IgD-negative memory B cell (primary cell): ENCODE measurements at regions not wholly inside any gene's neighbourhood (a gene's known extent, or its start where the extent isn't known, plus 50 kb on each side); places are given as distances from the start of the nearest gene placed in this dataset.
"Not testable (repeated sequence)": the region's sequence is repeated elsewhere in the genome, so short reads cannot be mapped to it uniquely, and the experiment has no call there.

Experiments
- H3K27ac Mint-ChIP-seq, 3 donors: one replicate each; pipeline ENCODE4 v1.8.0; 2020 to 2022; ENCODE audit warnings: mild to moderate bottlenecking in 3 of 3, mixed read lengths in 3 of 3, moderate library complexity in 1 of 3
- H3K27me3 Mint-ChIP-seq: one replicate; pipeline ENCODE4 v1.8.0; 2021; ENCODE audit warnings: mixed read lengths
- H3K36me3 Mint-ChIP-seq: one replicate; pipeline ENCODE4 v1.8.0; 2020; ENCODE audit warnings: mild to moderate bottlenecking, mixed read lengths
- H3K4me1 Mint-ChIP-seq, 3 donors: one replicate each; pipeline ENCODE4 v1.8.0; 2020 to 2022; ENCODE audit warnings: mixed read lengths in 3 of 3, mild to moderate bottlenecking in 1 of 3
- H3K4me3 Mint-ChIP-seq, 4 donors: one replicate each; pipeline ENCODE4 v1.8.0; 2020 to 2022; ENCODE audit warnings: mild to moderate bottlenecking in 4 of 4, mixed read lengths in 4 of 4, moderate library complexity in 3 of 4
- H3K9me3 Mint-ChIP-seq, 3 donors: one replicate each; pipeline ENCODE4 v1.8.0; 2020 to 2021; ENCODE audit warnings: mixed read lengths in 3 of 3, mild to moderate bottlenecking in 1 of 3

GRCh38 chr18:29892960-29893558 lies 1149.5 kb downstream of the DSC3 start:
- no peaks in the 10 kb centered on the region for H3K27me3 Mint-ChIP-seq
- H3K4me1 Mint-ChIP-seq, result no peaks in the 10 kb centered on the region
- no peaks in the 10 kb centered on the region for H3K36me3 Mint-ChIP-seq
- no peak overlapping the region for H3K4me3 Mint-ChIP-seq
- H3K9me3 Mint-ChIP-seq, result peaks cover 0 to 7% (median 5%) of the 10 kb centered on the region in 3 donors
- H3K27ac Mint-ChIP-seq, result no peak overlapping the region

- Mint-ChIP-seq H3K36me3 (no peaks in the 10 kb centered on the region), H3K27ac (no peak overlapping the region), H3K27me3 (no peaks in the 10 kb centered on the region), H3K4me3 (no peak overlapping the region), H3K9me3 (peaks cover 0 to 3% (median 2%) of the 10 kb centered on the region in 3 donors), H3K4me1 (no peaks in the 10 kb centered on the region)
Observed at GRCh38 chr18:29883114-29883513, 1159.4 kb downstream of the DSC3 start.

- Mint-ChIP-seq H3K27ac (no peak overlapping the region), H3K4me1 (no peaks in the 10 kb centered on the region), H3K27me3 (no peaks in the 10 kb centered on the region), H3K4me3 (no peak overlapping the region), H3K36me3 (no peaks in the 10 kb centered on the region), H3K9me3 (peaks cover 0 to 3% (median 2%) of the 10 kb centered on the region in 3 donors)
Observed at GRCh38 chr18:29882620-29883019, 1159.9 kb downstream of the DSC3 start.

- Mint-ChIP-seq H3K9me3 (peaks cover 4 to 5% (median 4%) of the 10 kb centered on the region in 3 donors), H3K36me3 (no peaks in the 10 kb centered on the region), H3K4me1 (no peaks in the 10 kb centered on the region), H3K27me3 (no peaks in the 10 kb centered on the region), H3K27ac (no peak overlapping the region), H3K4me3 (no peak overlapping the region)
Observed at GRCh38 chr18:29879763-29880162, 1162.8 kb downstream of the DSC3 start.

- Mint-ChIP-seq H3K4me3 (no peak overlapping the region), H3K27ac (peak overlapping the region in 1 of 3 donors; percentile 30), H3K27me3 (no peaks in the 10 kb centered on the region), H3K4me1 (no peaks in the 10 kb centered on the region), H3K36me3 (no peaks in the 10 kb centered on the region), H3K9me3 (peaks cover 4 to 10% (median 7%) of the 10 kb centered on the region in 3 donors)
Observed at GRCh38 chr18:29874519-29875098, 1167.9 kb downstream of the DSC3 start.

- H3K27ac Mint-ChIP-seq, result no peak overlapping the region
- no peak overlapping the region for H3K4me3 Mint-ChIP-seq
- H3K9me3 Mint-ChIP-seq, result peaks cover 2 to 15% (median 5%) of the 10 kb centered on the region in 3 donors
- H3K27me3 Mint-ChIP-seq, result no peaks in the 10 kb centered on the region
- H3K36me3 Mint-ChIP-seq, result no peaks in the 10 kb centered on the region
- H3K4me1 Mint-ChIP-seq, result no peaks in the 10 kb centered on the region
Observed at GRCh38 chr18:29873211-29873610, 1169.3 kb downstream of the DSC3 start.

GRCh38 chr18:29871246-29871645 lies 1171.3 kb downstream of the DSC3 start:
- no peaks in the 10 kb centered on the region for H3K4me1 Mint-ChIP-seq
- peaks cover 0 to 13% (median 3%) of the 10 kb centered on the region in 3 donors for H3K9me3 Mint-ChIP-seq
- no peaks in the 10 kb centered on the region for H3K27me3 Mint-ChIP-seq
- no peak overlapping the region for H3K27ac Mint-ChIP-seq
- H3K36me3 Mint-ChIP-seq, result no peaks in the 10 kb centered on the region
- no peak overlapping the region for H3K4me3 Mint-ChIP-seq

- Mint-ChIP-seq H3K27ac (no peak overlapping the region), H3K27me3 (no peaks in the 10 kb centered on the region), H3K4me1 (no peaks in the 10 kb centered on the region), H3K9me3 (peaks cover 0 to 2% (median under 1%) of the 10 kb centered on the region in 3 donors), H3K4me3 (no peak overlapping the region), H3K36me3 (no peaks in the 10 kb centered on the region)
Observed at GRCh38 chr18:29862824-29863223, 1179.7 kb downstream of the DSC3 start.

GRCh38 chr18:29855637-29856036 lies 1186.9 kb downstream of the DSC3 start:
- H3K4me1 Mint-ChIP-seq, result no peaks in the 10 kb centered on the region
- no peaks in the 10 kb centered on the region for H3K27me3 Mint-ChIP-seq
- H3K27ac Mint-ChIP-seq, result no peak overlapping the region
- no peak overlapping the region for H3K4me3 Mint-ChIP-seq
- H3K9me3 Mint-ChIP-seq, result peaks cover 0 to 8% (median 5%) of the 10 kb centered on the region in 3 donors
- no peaks in the 10 kb centered on the region for H3K36me3 Mint-ChIP-seq

GRCh38 chr18:29853126-29853525 lies 1189.4 kb downstream of the DSC3 start:
- Mint-ChIP-seq H3K4me3 (no peak overlapping the region), H3K4me1 (no peaks in the 10 kb centered on the region), H3K36me3 (no peaks in the 10 kb centered on the region), H3K9me3 (peaks cover 2 to 8% (median 4%) of the 10 kb centered on the region in 3 donors), H3K27ac (no peak overlapping the region), H3K27me3 (no peaks in the 10 kb centered on the region)

- Mint-ChIP-seq H3K4me1 (no peaks in the 10 kb centered on the region), H3K4me3 (peak overlapping the region in 1 of 4 donors; percentile 35), H3K27me3 (no peaks in the 10 kb centered on the region), H3K9me3 (peaks cover 1 to 9% (median 2%) of the 10 kb centered on the region in 3 donors), H3K36me3 (no peaks in the 10 kb centered on the region), H3K27ac (no peak overlapping the region)
Observed at GRCh38 chr18:29849144-29849543, 1193.4 kb downstream of the DSC3 start.

GRCh38 chr18:29841631-29842030 lies 1200.9 kb downstream of the DSC3 start:
- Mint-ChIP-seq H3K36me3 (no peaks in the 10 kb centered on the region), H3K4me1 (peaks cover 0 to 1% (median 0%) of the 10 kb centered on the region in 3 donors), H3K27me3 (no peaks in the 10 kb centered on the region), H3K9me3 (peaks cover 0 to 18% (median 4%) of the 10 kb centered on the region in 3 donors), H3K4me3 (no peak overlapping the region), H3K27ac (no peak overlapping the region)

- Mint-ChIP-seq H3K27ac (no peak overlapping the region), H3K36me3 (no peaks in the 10 kb centered on the region), H3K9me3 (peaks cover 0 to 18% (median 5%) of the 10 kb centered on the region in 3 donors), H3K4me3 (no peak overlapping the region), H3K4me1 (peaks cover 0 to 1% (median 0%) of the 10 kb centered on the region in 3 donors), H3K27me3 (no peaks in the 10 kb centered on the region)
Observed at GRCh38 chr18:29840089-29840488, 1202.5 kb downstream of the DSC3 start.

GRCh38 chr18:29838961-29839360 lies 1203.6 kb downstream of the DSC3 start:
- H3K27ac Mint-ChIP-seq, H3K27me3 Mint-ChIP-seq, H3K4me3 Mint-ChIP-seq, H3K4me1 Mint-ChIP-seq, H3K36me3 Mint-ChIP-seq: not testable (repeated sequence)
- H3K9me3 Mint-ChIP-seq, result peaks cover 0 to 24% (median 5%) of the 10 kb centered on the region in 3 donors

GRCh38 chr18:29838556-29838955 lies 1204.0 kb downstream of the DSC3 start:
- H3K36me3 Mint-ChIP-seq, result no peaks in the 10 kb centered on the region
- H3K27me3 Mint-ChIP-seq, result no peaks in the 10 kb centered on the region
- H3K9me3 Mint-ChIP-seq, result peaks cover 0 to 25% (median 5%) of the 10 kb centered on the region in 3 donors
- H3K27ac Mint-ChIP-seq, result no peak overlapping the region
- H3K4me1 Mint-ChIP-seq, result peaks cover 0 to 1% (median 0%) of the 10 kb centered on the region in 3 donors
- H3K4me3 Mint-ChIP-seq, result no peak overlapping the region

GRCh38 chr18:29823671-29824070 lies 1218.9 kb downstream of the DSC3 start:
- Mint-ChIP-seq H3K27me3 (no peaks in the 10 kb centered on the region), H3K9me3 (peaks cover 0 to 21% (median 2%) of the 10 kb centered on the region in 3 donors), H3K4me1 (peaks cover 0 to 2% (median 0%) of the 10 kb centered on the region in 3 donors), H3K27ac (no peak overlapping the region), H3K36me3 (no peaks in the 10 kb centered on the region), H3K4me3 (no peak overlapping the region)
